A549 (cell line): ENCODE measurements at regions not wholly inside any gene's neighbourhood (a gene's known extent, or its start where the extent isn't known, plus 50 kb on each side); places are given as distances from the start of the nearest gene placed in this dataset.

ENCODE experiments used
- BHLHE40 ChIP-seq: IDR thresholded peaks from 2 replicates; pipeline ENCODE4 v1.6.1; 2012; ENCODE audit warnings: low read depth, low read length, inconsistent platforms
- CTCF ChIP-seq: fragments of >200 bp; sonication (Bioruptor Twin); formaldehyde crosslinking; IDR thresholded peaks from 3 replicates; pipeline ENCODE4 v1.5.1; 2016
- POLR2A ChIP-seq: IDR thresholded peaks from 2 replicates; pipeline ENCODE4 v1.6.1; 2012; ENCODE audit warnings: mild to moderate bottlenecking, low read length
- ZFP36 ChIP-seq: fragments of 450-650 bp; IDR thresholded peaks from 2 replicates; pipeline ENCODE4 v1.6.1; 2014; ENCODE audit warnings: borderline replicate concordance; ENCODE audit not compliant: partially characterized antibody

- TF ChIP-seq BHLHE40 (no peak), ZFP36 (no peak), CTCF (no peak), POLR2A (no peak)
Measured at GRCh38 chr12:126295652-126296051, 1230.4 kb downstream of the AACS start.
